ENCODE measurements at regions not wholly inside any gene's neighbourhood (a gene's known extent, or its start where the extent isn't known, plus 50 kb on each side); places are given as distances from the start of the nearest gene placed in this dataset.
"Not testable (repeated sequence)": the region's sequence is repeated elsewhere in the genome, so short reads cannot be mapped to it uniquely, and the experiment has no call there.

GRCh38 chr2:236910781-236911495 lies 174.8 kb upstream of the COPS8 start:
- DNase-seq = no peak

GRCh38 chr2:236912326-236913120 lies 173.2 kb upstream of the COPS8 start:
- DNase-seq = no peak

GRCh38 chr2:236915186-236915585 lies 170.5 kb upstream of the COPS8 start:
- DNase-seq = no peak

- DNase-seq = no peak
These were observed 170.0 kb upstream of the COPS8 start for GRCh38 chr2:236915726-236916125.

- DNase-seq = no peak
These were observed 169.5 kb upstream of the COPS8 start for GRCh38 chr2:236916181-236916580.

GRCh38 chr2:236916651-236917050 lies 169.0 kb upstream of the COPS8 start:
- no peak for DNase-seq

GRCh38 chr2:236917164-236917563 lies 168.5 kb upstream of the COPS8 start:
- no peak for DNase-seq

GRCh38 chr2:236918545-236918944 lies 167.1 kb upstream of the COPS8 start:
- no peak for DNase-seq

GRCh38 chr2:236919209-236919608 lies 166.5 kb upstream of the COPS8 start:
- no peak for DNase-seq

- not testable (repeated sequence) for DNase-seq
These were observed 165.8 kb upstream of the COPS8 start for GRCh38 chr2:236919801-236920379.

GRCh38 chr2:236922061-236922460 lies 163.6 kb upstream of the COPS8 start:
- no peak for DNase-seq

GRCh38 chr2:236928380-236929037 lies 157.2 kb upstream of the COPS8 start:
- DNase-seq = no peak

GRCh38 chr2:236932831-236933361 lies 152.8 kb upstream of the COPS8 start:
- DNase-seq = no peak

- no peak for DNase-seq
These were observed 151.5 kb upstream of the COPS8 start for GRCh38 chr2:236934166-236934565.

- no peak for DNase-seq
These were observed 151.0 kb upstream of the COPS8 start for GRCh38 chr2:236934656-236935055.

- no peak for DNase-seq
These were observed 150.6 kb upstream of the COPS8 start for GRCh38 chr2:236935083-236935482.

- DNase-seq = no peak
These were observed 149.9 kb upstream of the COPS8 start for GRCh38 chr2:236935631-236936445.

GRCh38 chr2:236936446-236936940 lies 149.2 kb upstream of the COPS8 start:
- DNase-seq = no peak

GRCh38 chr2:236938126-236938525 lies 147.6 kb upstream of the COPS8 start:
- no peak for DNase-seq

- no peak for DNase-seq
These were observed 146.4 kb upstream of the COPS8 start for GRCh38 chr2:236939271-236939670.

GRCh38 chr2:236939721-236940231 lies 145.9 kb upstream of the COPS8 start:
- no peak for DNase-seq

GRCh38 chr2:236940497-236940896 lies 145.2 kb upstream of the COPS8 start:
- DNase-seq = no peak
